CD4-positive, alpha-beta T cell treated with Interleukin-1 beta for 1 hour (primary cell): ENCODE measurements at regions not wholly inside any gene's neighbourhood (a gene's known extent, or its start where the extent isn't known, plus 50 kb on each side); places are given as distances from the start of the nearest gene placed in this dataset.
"Not testable (repeated sequence)": the region's sequence is repeated elsewhere in the genome, so short reads cannot be mapped to it uniquely, and the experiment has no call there.

Source experiments
- DNase-seq, 2 donors: peaks; one replicate each; pipeline ENCODE4 v3.0.0-alpha.2; 2020 to 2022

DNA sequence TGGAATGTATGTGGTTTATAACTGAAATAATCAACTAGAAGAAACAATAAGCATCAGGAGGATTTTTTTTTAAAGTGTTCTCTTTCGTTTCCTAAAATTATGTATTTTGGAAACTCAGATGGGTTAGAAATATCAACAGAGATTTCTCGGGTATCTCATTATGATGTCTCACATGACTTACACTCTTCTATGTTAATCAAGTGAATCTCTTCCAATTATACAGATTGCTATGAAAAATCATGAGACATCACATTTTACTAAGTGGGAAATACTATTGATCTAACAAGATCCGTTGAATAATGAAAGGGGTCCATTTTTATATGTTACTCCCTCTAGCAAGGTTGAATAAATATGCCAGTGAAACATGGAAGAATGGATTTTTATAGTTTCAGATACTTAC, 54.7 kb upstream of the NRIP1 start:
- DNase-seq, result no peak

GRCh38 chr21:15121097-15121654, 56.4 kb upstream of the NRIP1 start:
- no peak for DNase-seq

GRCh38 chr21:15121655-15122120, 56.9 kb upstream of the NRIP1 start:
- no peak for DNase-seq

DNA sequence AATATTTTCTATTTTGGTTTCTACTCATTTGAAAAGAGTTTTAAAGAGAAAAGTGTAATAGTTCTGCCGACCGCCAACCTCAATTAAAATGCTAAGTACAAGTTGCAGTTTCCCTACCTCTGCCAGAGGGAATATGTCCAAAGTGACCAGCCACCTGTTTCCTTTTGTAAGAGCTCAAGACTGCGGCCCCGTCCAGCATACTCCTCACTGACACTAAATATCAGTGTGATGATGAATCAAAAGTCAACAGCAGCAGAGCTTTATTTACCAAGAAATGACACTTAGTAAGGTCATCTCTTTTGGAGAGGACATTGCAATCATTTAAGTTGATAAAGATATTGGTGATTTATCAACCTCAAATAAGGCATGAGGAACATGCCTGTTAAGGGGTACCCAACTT, 57.4 kb upstream of the NRIP1 start:
- DNase-seq, result no peak

DNA sequence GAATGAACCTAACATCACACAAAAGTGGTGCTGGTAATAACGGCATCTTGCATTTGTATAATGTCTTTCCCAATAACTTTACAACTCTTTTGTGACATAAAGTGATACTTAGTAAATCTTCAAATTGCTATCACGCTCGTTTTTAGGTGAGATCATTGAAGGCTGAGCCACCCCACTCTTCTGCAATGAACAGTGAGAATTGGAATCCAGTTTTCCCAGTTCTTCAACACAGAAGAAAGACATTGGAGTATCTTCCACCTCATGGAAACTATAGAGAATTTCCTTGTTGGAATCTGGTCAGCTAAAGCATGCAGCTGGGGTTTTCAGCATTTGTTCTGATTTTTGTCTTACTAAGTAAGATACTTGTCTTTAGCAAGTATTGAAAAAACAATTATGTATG, 59.9 kb upstream of the NRIP1 start:
- DNase-seq, result no peak

GRCh38 chr21:15126948-15127347, 62.1 kb upstream of the NRIP1 start:
- no peak for DNase-seq

DNA sequence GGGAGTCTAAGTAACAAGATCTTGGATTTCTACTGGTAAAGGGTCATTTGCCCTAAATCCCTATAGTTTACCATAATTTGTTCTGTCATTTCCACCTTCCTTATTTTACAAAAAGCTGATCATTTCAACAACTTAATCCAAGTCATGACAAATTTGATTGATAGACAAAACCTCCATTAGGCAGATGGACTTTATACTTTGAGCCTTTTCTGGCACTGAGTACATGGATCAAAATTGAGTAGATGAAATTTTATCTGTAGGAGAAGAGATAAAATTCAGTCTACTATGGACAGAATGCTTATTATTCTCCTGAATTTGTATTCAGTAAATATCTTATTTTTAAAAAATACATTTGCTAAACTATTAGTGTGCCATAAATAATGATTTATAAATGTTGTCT, 62.6 kb upstream of the NRIP1 start:
- no peak for DNase-seq

DNA sequence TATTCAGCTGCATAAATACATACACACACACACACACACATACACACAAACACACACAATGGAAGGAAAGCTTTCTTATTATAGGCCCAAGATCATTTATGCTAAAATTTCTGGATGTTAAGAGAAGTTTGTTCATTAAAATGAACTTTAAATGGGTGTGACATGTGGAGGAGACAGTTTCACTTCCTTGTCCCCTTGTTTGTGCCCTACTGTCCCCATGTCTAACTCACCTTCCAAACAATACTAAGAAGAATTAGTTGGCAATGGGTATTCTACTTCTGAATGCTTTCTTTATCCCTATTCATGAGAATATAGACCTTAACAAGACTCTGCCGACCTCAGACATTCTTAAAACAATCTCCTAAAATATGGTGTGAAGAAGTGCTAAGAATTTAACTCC, 63.5 kb upstream of the NRIP1 start:
- DNase-seq, result no peak

DNA sequence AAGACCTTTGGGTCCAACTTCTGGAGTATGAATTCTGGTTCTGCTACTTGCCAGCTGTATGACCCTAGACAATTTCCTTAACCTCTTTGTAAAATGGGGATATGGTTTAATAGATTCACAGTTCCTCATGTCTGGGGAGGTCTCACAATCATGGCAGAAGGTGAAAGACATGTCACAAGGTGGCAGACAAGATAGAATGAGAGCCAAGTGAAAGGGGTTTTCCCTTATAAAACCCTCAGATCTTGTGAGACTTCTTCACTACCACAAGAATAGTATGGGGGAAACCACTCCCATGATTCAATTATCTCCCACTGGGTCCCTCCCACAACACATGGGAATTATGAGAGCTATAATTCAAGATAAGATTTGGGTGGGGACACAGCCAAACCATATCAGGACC, 63.9 kb upstream of the NRIP1 start:
- DNase-seq, result not testable (repeated sequence)

- no peak for DNase-seq
Measured at GRCh38 chr21:15130326-15130725, 65.5 kb upstream of the NRIP1 start.

- no peak for DNase-seq
Measured at GRCh38 chr21:15130751-15131150, 66.0 kb upstream of the NRIP1 start.

DNA sequence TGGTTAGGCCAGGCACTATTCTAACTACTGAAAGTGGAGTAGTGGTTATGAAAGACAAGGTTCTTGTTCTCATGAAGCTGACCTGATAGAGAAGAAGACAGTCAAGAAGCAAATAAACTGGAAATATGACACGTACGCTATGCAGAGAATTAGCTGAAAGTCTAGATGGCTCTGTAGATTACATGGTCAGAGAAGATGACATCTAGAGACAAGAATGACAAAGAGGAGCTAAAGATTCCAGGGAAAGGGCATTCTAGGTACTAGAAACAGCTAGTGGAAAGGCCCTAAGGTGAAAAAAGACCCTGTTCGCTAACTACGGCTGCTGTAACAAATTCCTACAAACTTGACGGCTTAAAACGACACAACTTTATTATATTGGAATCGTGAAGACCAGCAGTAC, 68.0 kb upstream of the NRIP1 start:
- DNase-seq, result no peak

- peak in 1 of 2 donors; percentile 17 for DNase-seq
Measured at GRCh38 chr21:15134701-15135470, 70.1 kb upstream of the NRIP1 start.

DNA sequence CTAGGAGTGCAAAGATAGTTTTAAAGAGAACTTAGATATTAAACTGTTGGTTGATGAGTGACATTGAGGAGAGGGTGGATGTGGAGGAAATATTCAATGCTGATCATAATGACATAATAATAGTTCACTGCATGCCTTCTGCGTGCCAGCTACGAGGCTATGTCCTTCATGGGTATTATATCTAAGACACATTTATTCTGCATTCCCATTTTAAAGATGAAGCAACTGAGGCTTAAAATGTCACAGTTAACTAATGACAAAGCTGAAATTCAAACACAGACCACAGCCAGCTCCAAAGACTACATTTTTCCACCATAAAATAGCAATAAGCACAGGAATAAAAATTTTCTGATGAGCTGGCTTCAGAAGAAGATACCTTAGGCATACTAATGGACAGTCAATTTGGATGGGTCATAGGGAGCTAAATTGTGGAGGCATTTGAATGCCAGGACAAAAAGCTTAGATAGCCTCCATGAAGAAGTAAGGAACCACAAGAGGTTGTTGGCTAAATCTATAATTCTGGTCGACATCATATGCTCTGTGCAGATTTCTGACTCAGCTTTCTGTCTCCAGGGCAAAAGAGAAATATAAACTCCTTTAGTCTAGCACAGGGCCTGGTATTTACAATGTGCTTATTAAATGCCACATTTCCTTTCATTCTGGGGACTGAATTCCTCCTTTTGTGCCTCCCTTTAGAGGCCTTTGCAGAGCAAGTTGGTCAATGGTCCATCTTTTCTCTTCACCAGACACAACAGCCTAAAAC, 71.2 kb upstream of the NRIP1 start:
- no peak for DNase-seq

GRCh38 chr21:15138490-15138889, 73.7 kb upstream of the NRIP1 start:
- DNase-seq, result no peak

GRCh38 chr21:15139898-15140297, 75.1 kb upstream of the NRIP1 start:
- DNase-seq, result no peak

DNA sequence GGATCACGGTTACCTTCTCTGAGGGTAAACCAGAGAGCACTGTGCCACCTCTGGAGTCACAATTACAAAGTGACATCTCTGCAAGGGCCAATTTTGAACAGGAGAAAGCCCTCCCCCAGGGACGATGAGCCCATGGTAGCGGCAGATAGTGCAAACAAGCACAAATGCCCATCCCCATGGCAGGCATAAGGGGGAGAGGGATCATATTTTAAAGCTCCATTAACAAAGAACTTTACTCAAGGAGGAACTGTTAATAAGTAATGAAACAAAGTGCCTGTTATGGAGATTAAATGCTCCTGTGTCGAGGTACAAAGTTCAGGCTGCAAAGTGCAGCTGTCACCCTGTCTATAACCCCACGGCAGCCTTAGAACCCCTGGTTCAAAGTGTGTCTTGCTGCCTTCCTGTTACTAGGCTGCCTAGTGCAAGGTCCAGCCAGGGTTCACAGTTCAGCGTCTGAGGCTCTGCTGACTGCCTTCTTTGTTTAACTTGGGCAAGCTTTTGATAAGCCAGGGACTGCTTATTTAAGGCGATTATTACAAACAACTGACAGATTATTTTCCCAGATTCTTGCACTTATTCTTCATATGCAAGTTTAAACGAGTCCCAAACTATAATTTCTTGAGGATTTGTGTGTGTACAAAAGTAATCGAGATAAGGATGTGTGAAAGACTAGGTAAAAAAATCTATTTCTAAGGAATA, 75.7 kb upstream of the NRIP1 start:
- DNase-seq, result no peak

DNA sequence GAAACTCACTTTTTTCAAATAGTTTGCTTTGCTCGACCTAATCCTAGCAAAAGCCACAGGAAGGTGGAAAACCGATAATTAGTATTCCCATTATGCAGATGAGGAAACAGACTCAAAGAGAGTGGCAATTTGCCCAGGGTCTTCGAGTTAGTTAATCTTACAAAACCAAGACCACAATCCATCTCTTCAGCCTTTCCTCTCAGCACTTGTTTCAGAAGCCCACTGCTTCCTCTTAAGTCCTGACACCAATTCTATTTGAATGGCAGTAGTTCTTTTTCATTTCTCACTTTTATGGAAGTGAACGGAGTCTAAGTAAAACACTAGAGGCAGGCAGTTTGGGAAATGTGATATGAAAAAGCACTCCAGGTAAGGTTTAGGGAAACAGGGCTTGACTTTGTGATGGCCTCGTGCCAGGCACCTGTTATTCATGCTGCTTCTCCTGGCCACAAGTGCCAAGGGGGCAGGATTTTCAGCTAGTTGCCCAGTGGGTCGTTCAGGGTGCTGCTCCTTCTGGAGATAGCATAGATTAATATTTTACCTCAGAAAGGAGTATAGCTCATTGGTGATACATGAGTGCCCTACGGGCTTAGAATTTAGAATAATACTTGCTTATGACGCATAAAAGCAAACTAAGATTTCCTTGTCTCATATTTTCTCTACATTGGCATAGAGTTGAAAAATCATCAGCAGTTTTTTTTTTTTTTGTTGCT, 76.6 kb upstream of the NRIP1 start:
- DNase-seq, result no peak

DNA sequence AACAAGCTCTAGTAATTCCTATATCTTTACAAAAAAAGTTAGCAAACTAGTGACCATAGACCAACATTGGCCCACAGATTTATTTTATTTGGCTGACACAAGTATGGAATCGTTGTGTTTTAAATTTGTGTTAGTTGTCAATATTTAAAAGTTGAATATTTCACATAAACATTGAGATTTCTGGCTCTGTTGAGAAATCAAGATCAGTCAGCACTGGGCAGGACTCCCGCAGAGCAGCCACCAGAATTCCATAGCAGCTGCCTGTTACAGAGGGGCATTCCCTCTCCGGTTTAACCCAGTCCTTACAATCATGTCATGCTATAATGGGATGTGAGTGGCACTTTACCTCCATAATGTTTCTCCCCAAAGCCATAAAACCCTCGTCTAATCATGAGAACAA, 79.2 kb upstream of the NRIP1 start:
- DNase-seq, result no peak

GRCh38 chr21:15148437-15148836, 83.6 kb upstream of the NRIP1 start:
- DNase-seq, result no peak

DNA sequence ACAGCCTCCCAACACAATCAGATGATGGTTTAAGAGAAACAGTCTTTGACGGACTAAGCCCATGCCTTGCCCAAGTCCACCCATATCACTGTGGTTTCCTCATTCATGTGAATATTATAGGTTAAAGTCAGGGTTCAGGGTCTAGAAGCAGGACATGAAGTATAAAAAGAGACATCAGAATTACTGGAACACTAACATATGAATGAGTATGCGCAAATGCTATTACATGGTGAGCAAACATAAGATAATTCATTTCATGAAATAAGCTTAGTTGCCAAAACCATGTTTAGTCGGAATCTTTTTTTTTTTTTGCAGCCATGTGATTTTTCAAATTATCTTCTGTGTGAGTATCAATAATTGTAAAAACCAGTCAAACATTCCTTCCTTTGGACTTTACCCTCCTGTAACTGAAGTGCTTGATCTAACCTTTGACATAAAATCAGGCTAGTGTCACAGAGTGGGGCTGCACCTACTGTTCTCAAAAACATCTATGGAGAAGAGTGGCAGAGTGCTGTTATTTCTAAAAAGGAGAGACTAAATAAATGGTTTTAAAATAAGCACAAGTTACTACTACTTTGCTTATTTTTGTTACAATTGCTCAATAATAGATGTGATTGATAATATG, 84.9 kb upstream of the NRIP1 start:
- DNase-seq, result no peak

DNA sequence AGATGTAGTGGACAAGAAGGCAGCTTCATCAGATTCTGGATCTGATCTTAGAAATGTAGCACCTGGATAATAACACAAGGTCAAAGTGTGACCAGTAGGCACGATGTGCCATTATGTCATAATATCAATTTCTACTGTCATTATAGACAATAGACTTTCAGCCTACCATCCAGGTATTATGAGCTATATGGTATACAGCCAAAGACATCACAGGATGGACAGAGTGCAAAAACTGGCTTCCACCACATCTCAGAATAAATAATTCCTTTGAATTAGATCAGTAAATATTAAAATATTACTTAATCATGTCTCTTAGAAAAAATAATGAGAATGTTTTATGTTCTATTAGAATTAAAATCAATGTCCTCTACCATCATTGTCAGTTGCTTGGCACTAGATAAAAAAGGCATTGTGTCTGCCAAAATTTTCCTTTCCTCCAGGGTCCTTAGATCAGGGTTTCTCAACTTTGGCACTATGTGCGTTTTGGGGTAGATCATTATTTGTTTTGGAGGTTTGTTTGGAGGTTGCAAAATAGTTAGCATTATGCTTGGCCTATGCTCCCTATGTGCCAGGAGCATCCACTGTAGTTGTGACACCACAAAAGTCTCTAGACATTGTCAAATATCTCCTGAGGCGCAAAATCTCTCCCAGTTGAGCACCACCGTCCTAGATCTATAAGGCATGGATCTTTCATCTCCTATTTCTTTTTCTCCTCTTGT, 86.7 kb upstream of the NRIP1 start:
- no peak for DNase-seq
